ENCODE measurements at regions not wholly inside any gene's neighbourhood (a gene's known extent, or its start where the extent isn't known, plus 50 kb on each side); places are given as distances from the start of the nearest gene placed in this dataset.

DNA sequence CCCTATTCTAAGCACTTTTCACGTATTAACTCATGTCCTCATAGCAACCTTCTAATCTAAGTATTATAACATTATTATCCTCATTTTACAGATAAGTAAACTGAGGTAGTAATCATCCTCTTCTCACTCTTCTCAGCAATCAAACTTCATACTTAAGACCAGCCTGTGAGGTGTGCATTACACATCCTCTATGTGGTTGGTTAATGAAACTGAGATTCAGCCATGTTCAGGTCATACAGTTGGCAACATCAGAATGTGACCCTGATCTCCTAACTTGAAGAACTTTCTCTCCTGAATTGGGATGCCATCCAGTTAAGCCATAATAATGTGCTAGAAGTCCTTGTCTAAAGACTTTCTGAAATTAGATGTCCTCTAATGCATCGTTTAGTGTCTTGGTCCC lies 275.1 kb upstream of the ANKRD55 start:
- TF ChIP-seq POLR2A (IDR thresholded peaks at IDR 0.05; ENCODE audit: low read depth, low read length) (no peak), POLR2AphosphoS5 (IDR thresholded peaks at IDR 0.05; ENCODE audit: low read depth, low read length) (no peak), TAF1 (IDR thresholded peaks at IDR 0.05; ENCODE audit: low read depth, low read length) (no peak), PAX5 (IDR thresholded peaks at IDR 0.05; ENCODE audit: insufficient read depth, low read length, severe bottlenecking) (no peak), POU2F2 (IDR thresholded peaks at IDR 0.05; ENCODE audit: low read depth, low read length) (no peak), SPI1 (IDR thresholded peaks at IDR 0.05; ENCODE audit: low read depth, low read length) (no peak)

Data from GM12891 (cell line).